Epithelial cell of esophagus (primary cell): ENCODE measurements at regions not wholly inside any gene's neighbourhood (a gene's known extent, or its start where the extent isn't known, plus 50 kb on each side); places are given as distances from the start of the nearest gene placed in this dataset.

Experiments used
- DNase-seq: peaks from one replicate; pipeline ENCODE4 v3.0.0; 2010; ENCODE audit warnings: low read depth
- H3K4me3 ChIP-seq: 2 replicates; pipeline ENCODE4 v1.5.1; 2011; ENCODE audit warnings: mild to moderate bottlenecking, low read length, control low read depth
- CTCF ChIP-seq: IDR thresholded peaks from 2 replicates; pipeline ENCODE4 v1.5.1; 2011; ENCODE audit warnings: low read depth, mild to moderate bottlenecking, low read length, control low read depth, inconsistent platforms; ENCODE audit not compliant: insufficient read depth; ENCODE audit errors: missing control alignments

GRCh38 chr6:74851596-74851995 lies 354.3 kb downstream of the COL12A1 start:
- no peak overlapping the region for H3K4me3 ChIP-seq
- no peak for DNase-seq
- no peak for TF ChIP-seq CTCF

GRCh38 chr6:74840953-74841352 lies 364.9 kb downstream of the COL12A1 start:
- DNase-seq: no peak
- H3K4me3 ChIP-seq: no peak overlapping the region
- no peak for TF ChIP-seq CTCF

- no peak for DNase-seq
- H3K4me3 ChIP-seq: no peak overlapping the region
- TF ChIP-seq CTCF: no peak
Measured at GRCh38 chr6:74834967-74835366, 370.9 kb downstream of the COL12A1 start.

- TF ChIP-seq CTCF: no peak
- DNase-seq: no peak
Measured at GRCh38 chr6:74826263-74826662, 379.6 kb downstream of the COL12A1 start.

GRCh38 chr6:74814440-74814839 lies 391.4 kb downstream of the COL12A1 start:
- no peak for DNase-seq
- no peak overlapping the region for H3K4me3 ChIP-seq
- no peak for TF ChIP-seq CTCF

More at GRCh38 chr6:74826263-74826662, 379.6 kb downstream of the COL12A1 start:
- no peak overlapping the region for H3K4me3 ChIP-seq

- no peak overlapping the region for H3K4me3 ChIP-seq
- DNase-seq: no peak
- no peak for TF ChIP-seq CTCF
Measured at GRCh38 chr6:74807674-74808073, 398.2 kb downstream of the COL12A1 start.

- no peak for TF ChIP-seq CTCF
- DNase-seq: no peak
Measured at GRCh38 chr6:74805916-74806696, 399.7 kb downstream of the COL12A1 start.

More at GRCh38 chr6:74805916-74806696, 399.7 kb downstream of the COL12A1 start:
- H3K4me3 ChIP-seq: no peak overlapping the region
